ENCODE measurements at regions not wholly inside any gene's neighbourhood (a gene's known extent, or its start where the extent isn't known, plus 50 kb on each side); places are given as distances from the start of the nearest gene placed in this dataset.
A peak's percentile ranks its signal among the peaks of the same experiment; 100 is the strongest.

DNA sequence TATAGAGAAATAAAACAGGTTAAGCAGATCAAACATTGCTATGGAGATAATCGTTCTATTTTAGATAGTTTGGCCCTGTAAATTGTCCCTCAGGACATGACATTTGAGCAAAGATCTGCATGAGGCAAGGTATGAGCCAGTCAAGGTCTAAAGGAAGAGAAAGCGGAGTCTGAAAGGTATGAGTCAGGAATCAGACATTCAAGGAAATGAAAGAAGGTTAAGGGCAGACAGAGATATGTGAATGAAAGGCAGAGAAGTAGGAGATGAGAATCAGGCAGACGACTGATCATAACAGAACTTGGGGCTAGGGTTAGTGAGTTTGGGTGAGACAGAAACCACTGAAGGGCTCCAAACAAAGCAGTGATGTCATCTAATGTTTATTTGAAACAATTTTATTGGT lies 775.8 kb downstream of the MAFB start:
- peak; percentile 56 for DNase-seq (ENCODE audit: low read depth)

DNA sequence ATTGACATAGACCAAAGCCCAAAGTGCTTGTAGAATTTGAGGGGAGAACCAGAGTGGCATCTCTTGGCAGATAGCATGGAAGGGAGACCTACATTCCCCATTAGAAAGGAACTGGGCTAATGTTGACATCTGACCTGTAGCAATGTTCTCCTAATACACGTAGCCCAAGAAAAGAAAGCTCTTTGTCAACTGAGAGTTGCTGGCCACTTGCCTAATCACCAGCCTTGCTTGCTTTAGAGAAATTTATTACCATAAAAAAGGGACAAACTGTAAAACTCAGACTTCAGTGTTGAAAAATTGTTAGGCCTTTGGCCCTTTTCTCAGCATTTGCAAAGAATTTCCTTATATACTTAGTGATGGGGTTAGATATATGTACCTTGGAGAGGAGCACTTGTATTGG lies 777.5 kb downstream of the MAFB start:
- no peak for DNase-seq (ENCODE audit: low read depth)

DNA sequence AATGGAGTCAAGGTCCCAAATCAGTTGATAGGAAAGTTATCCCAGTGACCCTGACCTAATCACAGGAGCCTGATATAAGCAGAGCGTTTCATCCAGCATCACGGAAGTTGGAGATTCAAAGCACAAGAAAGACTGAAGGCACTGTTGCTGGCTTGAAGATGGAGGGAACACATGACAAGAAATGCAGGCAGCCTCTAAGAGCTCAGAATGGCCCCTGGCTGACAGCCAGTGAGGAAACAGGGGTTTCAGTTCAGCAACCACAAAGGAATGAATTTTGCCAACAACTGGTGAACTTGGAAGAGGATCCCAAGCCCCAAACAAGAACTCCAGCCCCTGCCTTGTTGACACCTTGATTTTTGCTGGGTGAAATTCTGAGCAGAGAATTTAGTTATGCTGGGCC lies 778.5 kb downstream of the MAFB start:
- DNase-seq (ENCODE audit: low read depth): peak; percentile 54

DNA sequence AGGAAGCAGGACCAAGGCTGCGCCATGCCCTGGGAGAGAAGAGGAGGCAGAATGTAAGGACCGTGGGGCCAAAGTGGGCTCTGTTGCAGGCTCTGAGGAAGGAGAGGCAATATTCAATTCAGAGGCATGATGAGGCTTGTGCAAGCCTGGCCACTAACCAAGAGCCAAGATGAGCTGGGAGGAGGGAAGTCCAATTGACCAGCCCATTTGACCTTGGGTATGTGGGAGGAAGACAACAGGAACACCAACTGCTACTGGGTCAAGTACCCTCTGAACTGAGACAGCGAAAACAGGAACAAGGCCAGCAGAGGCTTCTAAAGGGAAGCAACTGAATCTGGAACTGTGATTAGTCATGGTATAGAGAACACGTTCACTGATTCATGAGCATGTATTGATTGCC lies 779.6 kb downstream of the MAFB start:
- no peak for DNase-seq (ENCODE audit: low read depth)

DNA sequence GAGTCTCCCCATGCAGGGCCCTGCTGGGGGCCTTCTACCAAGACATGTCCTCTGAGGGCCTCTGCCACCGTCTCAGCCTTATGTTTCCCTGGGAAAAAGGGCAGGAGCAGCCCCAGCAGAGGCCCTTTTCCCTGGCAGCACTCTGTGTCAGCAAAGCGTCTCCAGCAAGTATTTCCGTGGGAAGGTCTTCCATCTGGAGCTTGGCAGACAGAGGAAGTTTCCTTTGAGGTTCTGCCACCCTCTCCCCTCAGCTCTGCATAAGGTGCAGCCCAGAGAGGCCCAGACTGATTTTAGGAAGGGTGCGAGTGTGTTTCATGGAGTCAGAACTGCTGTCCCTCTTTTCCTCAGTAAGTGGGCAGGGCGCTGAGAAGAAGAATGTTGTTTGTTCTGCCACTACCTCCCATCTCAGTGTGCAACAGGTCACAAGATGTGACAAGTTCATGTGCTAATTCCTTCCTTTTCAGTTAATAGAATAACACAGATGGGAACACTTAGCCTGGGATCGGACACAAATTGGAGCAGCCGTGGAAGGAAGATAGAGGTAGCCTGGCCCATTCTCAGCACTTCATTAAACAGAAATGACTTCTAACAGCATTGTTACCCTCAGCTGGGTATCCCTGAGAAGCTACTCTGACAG lies 784.4 kb downstream of the MAFB start:
- no peak for DNase-seq (ENCODE audit: low read depth)

DNA sequence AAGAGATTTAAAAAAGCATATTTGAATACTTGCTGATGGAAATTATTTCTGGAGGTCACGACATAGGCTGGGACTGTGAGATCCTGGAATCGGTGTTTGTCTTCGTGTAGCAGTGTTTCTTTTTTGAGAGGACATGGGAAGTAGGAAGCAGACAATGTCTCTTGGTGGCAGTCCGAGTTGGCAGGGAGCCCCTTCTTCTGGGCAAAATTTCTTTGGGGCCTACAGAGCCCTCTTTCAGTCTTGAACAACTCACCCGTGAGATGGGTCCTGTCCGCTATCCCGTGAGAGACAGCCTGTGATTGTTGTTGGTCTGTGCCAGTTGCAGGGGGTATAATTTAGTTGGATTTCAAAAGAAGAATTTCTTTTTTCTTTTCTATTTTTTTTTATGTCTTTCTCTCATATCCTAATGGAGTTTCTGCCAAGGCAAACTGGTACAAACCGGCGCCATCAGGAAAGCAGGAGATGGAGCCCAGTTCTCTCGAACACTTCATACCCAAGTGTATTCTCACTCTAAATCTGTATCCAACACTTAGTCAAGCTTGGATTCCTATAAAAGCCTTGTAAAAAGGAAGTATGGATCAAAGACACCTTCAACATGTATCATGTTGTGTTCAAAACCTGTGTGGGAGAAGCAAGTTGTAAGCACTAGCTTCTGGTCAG lies 785.1 kb downstream of the MAFB start:
- no peak for DNase-seq (ENCODE audit: low read depth)

DNA sequence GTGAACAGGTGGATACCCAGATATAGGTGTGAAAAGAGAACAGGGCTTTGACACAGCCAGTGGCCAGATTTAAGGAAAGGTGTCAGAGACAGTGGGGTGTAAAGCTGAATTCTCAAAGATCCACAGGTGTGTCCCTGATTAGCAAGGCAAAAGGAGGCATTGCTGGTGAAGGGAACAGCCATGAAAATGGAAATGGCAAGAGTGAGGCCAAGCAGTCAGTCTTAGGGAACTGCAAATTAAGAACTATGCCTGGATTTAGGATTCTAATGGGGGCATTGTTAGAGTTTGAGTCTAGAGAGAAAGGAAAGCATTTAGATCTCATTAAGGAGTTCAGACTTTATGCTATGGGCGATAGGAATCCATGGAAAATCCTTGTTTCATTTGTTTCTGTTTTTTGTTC lies 789.2 kb downstream of the MAFB start:
- no peak for DNase-seq (ENCODE audit: low read depth)

DNA sequence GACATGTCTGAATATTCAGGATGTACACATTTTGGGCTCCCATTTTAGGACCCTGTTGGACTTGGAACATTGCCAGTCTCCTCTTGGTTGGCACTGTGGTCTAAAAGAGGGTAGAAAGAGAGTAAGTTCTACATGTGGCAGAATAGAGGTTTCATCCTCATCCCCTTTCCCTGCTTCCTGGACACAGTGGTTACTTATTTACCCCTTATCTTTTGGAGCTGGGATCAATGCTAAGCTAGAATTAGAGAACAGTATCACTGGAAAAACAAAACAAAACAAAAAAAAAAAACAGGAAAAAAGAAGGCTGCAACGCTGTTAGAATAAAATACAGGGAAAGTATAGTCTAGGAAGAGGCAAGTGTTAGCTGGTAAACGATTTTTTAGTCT lies 790.6 kb downstream of the MAFB start:
- DNase-seq (ENCODE audit: low read depth): no peak

DNA sequence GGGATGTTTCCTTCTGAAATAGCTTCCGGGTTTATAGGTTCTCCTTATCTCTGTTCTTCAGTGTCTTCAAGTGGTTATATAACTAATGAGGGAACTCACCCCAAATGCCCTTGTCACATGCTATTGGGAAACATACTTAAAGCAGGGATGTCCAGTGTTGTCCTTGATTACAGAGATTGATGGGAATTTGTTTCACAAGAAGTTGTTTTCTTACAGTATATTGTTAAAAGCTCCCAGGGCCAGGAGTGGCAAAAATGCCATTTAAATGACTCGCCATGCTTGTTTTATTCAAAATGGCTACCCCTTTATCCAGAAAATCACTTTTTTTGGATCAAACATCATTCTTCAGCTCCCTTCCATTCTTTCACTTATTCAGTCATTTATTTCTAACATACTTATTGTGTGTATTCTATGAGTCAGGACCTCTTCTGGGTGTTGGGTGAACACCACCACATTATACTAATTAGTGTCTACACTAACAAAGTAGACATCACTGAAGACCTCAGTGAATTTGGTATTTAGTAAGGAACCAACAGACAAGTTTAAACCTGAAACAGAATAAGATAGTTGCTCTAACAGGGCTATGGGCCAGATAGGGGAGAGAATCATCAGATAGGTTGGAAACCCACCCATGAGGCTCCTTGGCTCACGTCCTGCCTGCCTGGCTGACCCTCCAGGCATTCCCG lies 791.1 kb downstream of the MAFB start:
- no peak for DNase-seq (ENCODE audit: low read depth)

DNA sequence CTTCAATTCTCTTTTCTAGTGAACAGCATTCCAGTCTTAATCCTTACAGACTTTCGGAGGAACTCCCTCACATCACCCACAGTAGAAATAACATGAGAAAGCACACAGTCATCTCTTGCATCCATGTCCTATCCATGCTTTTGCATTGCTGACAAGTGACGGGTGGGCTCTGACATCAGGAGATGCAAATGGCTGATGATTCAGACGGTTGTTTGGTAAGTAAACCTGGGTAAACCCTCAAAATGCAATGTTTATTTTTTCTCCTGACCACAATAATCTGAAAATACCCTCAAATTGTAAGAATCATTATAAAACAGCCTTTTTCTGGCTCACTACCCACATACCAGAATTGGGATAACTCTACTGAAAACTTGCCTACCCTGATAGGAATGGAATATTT lies 792.0 kb downstream of the MAFB start:
- DNase-seq (ENCODE audit: low read depth): peak; percentile 78

DNA sequence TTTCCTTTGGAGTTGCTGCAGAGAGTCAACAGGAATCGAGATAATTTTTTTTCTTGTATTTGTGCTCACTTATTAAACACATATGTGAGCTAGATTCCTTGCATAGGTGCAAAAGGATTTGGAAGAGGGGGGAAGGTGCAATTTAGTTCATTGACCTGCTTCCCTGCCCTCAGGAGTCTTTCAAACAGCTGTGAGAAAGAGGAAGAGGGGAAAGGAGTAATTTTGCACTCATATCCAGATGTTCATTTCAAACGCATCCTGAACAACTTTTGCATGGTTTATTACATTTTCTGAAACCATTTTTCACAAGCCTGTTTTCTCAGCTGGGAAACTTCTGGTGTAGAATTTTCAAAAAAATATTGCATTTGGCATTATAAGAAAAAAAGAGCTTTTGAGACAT lies 795.0 kb downstream of the MAFB start:
- no peak for DNase-seq (ENCODE audit: low read depth)

DNA sequence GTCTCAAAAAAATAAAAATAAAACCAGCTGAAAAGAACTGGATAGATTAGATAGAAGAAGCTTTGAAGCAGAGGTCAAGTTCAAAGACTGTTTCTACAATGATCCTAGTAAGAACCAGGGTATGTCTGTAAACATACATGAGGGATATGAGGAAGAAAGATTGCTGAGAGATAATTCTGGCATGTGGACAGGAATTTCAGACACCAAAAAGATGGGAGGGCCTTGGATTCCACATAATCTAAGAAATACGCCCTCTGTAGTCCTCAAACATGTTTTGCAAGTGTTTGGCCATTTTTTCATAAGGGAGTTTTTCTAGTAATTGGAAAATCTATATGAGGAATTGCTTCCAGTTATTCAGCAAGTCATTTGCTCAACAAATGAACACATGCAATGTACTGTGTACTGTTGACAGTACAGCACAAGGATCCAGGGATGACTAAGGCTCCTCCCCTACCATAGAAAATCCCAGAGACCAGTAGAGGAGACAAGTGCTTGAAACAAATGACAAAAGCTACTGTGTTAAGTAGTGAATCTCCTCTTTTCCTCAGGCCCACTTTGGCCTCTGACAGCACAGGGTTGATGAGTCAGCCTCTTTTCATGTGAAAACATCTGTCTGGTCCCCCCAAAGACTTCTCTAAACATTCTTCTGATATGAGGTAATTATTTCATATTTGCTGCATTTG lies 795.9 kb downstream of the MAFB start:
- peak; percentile 92 for DNase-seq (ENCODE audit: low read depth)

DNA sequence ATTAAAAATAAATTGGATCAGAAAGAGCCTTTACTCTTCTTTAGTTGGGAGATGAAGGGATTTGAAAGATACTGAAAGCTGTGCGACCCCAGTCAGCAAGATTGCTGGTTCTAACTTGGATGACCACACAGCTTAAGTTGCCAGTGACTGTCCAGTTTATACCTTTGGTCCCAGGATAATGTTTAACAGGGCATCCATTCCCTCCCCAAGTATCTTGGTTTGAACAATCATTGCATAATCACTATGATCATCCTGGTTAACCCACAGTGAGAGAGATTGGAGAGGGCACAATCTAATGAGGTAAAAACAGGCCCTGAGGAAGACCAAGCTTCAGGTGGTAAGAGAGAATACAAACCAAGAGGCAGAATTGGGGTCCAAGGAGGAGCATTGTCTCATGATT lies 798.3 kb downstream of the MAFB start:
- DNase-seq (ENCODE audit: low read depth): no peak

DNA sequence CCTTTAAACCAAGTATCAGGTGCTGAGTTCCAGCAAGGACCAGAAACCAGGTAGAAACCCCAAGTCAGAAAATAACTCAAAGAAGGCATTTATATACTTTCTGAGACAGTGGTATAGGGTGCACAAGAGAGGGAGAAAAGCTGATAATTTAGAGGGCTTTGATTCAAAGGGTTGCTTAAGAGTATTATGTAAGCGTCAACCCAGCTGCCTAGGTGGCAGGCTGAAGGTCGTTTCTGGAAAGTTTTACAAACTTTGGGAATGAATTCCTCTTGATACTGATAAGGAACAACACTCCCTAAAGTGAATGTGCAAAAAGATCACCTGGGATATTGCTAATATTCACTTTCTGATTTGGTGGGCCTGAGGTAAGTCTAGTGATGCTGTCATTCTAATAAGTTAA lies 800.7 kb downstream of the MAFB start:
- DNase-seq (ENCODE audit: low read depth): no peak

DNA sequence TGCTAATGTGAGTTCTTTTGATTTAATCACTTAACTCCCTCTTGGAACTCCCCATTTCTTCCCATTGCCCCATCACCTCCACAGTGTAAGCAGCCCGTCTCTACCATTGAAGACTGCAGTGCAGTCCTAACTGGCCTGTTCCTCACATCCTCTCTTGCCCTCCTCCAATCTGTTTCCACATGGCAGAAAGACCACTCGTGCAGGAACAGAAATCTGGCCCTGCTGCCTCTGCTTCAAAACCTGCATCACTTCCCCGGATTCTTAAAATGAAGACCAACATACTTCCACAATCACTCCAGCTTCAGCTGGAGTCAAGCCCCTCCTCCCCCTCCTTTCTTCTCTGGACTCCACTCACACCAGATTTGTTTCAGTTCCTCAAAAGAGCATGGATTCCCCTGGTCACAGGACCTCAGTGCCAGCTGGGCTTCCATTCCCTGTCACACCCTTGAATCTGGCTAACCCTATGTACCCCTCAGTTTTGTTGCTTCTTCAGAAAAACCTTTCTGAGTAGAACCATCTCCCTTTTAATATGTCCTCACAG lies 802.3 kb downstream of the MAFB start:
- DNase-seq (ENCODE audit: low read depth): no peak

DNA sequence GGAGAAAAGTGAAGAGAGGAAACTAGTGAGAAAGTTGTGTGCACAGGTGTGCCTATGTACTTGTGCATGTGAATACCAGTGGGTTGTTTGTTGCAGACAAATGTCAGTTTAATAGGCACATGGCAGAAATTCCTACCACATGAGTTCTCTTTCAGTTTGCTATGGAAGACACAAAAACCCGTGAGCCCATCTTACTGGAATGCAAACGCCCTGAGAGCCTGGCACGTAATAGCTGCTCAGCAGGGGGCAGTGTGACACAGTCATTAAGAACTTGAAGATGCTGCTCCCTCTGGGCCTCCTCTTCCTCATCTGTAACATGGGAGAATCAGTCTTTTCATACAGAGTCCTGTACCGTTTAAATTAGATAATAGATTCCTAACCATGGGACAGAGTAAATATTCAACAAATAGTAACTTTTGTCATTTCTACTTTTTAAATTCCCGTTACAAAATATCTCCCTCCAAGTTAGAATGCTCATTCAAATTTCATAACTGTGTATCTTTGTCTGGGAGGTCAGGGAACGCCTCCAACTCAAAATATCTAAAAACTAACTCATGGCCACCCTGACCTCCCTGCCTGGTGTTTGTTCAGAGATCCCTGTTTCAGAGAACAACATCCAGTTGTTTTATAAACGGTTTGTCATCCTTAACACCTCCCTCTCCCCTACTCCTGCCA lies 802.9 kb downstream of the MAFB start:
- DNase-seq (ENCODE audit: low read depth): peak; percentile 94

DNA sequence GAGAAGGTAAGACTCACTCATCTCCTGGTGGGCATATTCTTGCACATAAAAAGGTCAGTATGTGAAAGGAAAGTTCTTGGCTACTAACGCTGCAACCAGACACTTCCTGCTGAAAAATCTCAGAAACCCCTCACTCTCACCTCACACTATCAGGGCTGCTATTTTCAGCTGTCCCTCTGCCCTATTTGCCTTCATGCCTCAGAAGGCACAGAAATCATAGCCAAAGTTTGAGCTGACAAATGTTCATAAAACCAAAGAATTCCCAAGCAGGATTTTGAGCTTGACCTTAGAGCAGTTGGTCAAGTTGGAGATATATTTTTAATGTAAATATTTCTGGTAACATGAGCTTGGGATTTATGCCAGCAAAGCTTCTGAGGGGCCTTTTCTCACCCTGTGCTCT lies 806.2 kb downstream of the MAFB start:
- DNase-seq (ENCODE audit: low read depth): no peak

DNA sequence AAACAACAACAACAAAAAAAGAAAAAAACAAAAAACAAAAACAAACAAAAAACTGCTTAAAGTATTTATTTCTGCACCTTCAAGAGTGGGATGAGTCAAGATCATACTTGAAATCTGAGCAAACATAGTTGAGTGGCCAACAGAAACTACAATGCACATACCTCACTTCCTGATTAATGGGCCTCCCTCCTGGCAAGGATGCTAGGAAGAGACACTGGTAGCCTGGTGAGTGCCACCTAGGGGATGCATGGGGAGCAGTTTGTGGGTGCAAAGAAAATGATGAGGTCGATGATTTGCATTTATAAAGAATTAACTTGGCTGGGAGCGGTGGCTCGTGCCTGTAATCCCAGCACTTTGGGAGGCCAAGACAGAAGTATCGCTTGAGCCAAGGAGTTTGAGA lies 808.1 kb downstream of the MAFB start:
- DNase-seq (ENCODE audit: low read depth): peak; percentile 80

DNA sequence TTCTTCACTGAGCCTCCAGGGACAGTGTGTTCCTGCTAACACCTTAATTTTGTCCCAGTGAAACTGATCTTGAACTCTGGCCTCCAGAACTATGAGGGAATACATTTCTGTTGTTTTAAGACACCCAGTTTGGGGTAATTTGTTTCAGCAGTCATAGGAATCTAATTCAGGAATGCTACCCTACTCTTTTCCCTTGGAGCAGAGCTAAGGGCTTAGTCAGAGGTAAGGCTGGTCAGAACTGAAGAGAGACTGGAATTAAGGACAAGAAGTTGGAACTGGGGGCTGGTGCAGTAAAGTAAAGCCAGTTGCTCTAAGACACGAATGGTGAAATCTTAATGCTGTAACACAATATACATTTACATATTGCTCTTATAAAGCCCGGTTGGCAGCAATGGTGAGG lies 809.7 kb downstream of the MAFB start:
- no peak for DNase-seq (ENCODE audit: low read depth)

DNA sequence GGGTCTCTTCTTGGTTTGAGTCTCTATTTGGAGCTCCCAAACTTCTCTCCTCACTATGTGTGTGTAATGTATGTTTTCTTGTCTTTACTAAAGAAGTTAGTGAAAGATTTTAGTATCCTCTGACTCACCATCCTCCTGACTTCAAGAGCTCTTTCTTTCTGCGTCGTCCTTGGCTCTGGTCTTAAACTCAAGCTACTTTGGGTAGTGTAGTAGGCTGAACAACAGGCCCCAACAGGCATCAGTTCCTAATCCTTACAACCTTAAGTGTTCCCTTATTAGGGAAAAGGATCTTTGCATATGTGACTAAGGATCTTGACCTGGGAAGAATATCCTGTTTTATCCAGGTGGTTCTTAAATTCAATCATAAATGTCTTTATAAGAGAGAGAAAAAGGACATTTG lies 810.2 kb downstream of the MAFB start:
- DNase-seq (ENCODE audit: low read depth): peak; percentile 55

DNA sequence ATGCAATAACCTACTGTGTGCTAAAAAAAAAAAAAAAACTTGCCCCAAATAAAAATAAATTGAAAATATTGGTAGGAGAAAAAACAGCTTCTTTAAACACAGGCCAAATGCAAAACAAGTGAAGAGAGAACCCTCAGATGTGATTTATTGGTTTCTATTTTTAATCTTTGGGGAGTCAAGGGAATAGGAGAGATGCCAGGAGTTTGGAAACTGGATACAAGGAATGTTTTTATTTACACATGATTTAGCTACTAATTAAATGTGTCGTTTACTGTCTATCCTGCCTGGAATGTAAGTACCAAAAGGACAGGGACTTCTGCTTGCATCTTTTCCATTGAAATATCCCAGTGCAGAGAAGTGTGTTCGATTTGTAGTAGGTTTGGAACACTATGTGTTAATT lies 810.7 kb downstream of the MAFB start:
- no peak for DNase-seq (ENCODE audit: low read depth)

DNA sequence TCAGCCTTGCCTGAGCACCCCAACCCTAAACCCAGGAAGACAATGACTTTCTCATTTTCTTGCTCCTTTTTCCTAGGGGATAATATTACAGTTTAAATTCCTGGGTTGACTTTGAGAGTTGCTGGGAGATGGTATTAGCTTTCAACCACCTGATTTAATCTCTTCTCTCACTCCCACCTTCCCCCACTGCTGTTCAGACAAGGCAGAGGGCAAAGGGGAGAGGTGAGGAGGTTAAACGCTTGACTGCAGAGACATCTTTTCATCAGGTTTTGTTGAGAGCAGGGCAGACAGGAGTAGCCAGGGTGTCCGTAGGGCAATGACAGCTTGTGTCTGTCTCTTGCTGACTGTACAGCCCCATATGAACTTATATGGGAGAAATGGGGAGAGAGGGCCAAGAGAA lies 811.2 kb downstream of the MAFB start:
- peak; percentile 44 for DNase-seq (ENCODE audit: low read depth)
